Glutamatergic neuron (in vitro differentiated cells): ENCODE measurements at regions not wholly inside any gene's neighbourhood (a gene's known extent, or its start where the extent isn't known, plus 50 kb on each side); places are given as distances from the start of the nearest gene placed in this dataset.
"Not testable (repeated sequence)": the region's sequence is repeated elsewhere in the genome, so short reads cannot be mapped to it uniquely, and the experiment has no call there.

ENCODE experiments used
- DNase-seq: peaks from one replicate; pipeline ENCODE4 v3.0.0; 2022
- H3K27ac Mint-ChIP-seq: one replicate; pipeline ENCODE4 v1.8.0; 2020; ENCODE audit warnings: mild to moderate bottlenecking, mixed read lengths, inconsistent platforms; ENCODE audit not compliant: unreplicated experiment
- H3K27me3 Mint-ChIP-seq: one replicate; pipeline ENCODE4 v1.8.0; 2020; ENCODE audit warnings: mild to moderate bottlenecking, moderate library complexity, mixed read lengths, inconsistent platforms; ENCODE audit not compliant: unreplicated experiment
- H3K36me3 Mint-ChIP-seq: one replicate; pipeline ENCODE4 v1.8.0; 2020; ENCODE audit warnings: mild to moderate bottlenecking, mixed read lengths, inconsistent platforms; ENCODE audit not compliant: unreplicated experiment
- H3K4me1 Mint-ChIP-seq: one replicate; pipeline ENCODE4 v1.8.0; 2020; ENCODE audit warnings: mild to moderate bottlenecking, low read depth, mixed read lengths, inconsistent platforms; ENCODE audit not compliant: unreplicated experiment
- H3K4me3 Mint-ChIP-seq: one replicate; pipeline ENCODE4 v1.8.0; 2020; ENCODE audit warnings: mild to moderate bottlenecking, mixed read lengths, inconsistent platforms; ENCODE audit not compliant: unreplicated experiment
- H3K9me3 Mint-ChIP-seq: one replicate; pipeline ENCODE4 v1.8.0; 2020; ENCODE audit warnings: mild to moderate bottlenecking, moderate library complexity, mixed read lengths, inconsistent platforms; ENCODE audit not compliant: unreplicated experiment
- TF ChIP-seq, protein P1 (sequence below): fragments of 200-600 bp; sonication (generic); IDR thresholded peaks from one replicate; pipeline ENCODE4 v1.5.0; 2021; ENCODE audit not compliant: partially characterized antibody, unreplicated experiment

- TF ChIP-seq, protein P1, sequence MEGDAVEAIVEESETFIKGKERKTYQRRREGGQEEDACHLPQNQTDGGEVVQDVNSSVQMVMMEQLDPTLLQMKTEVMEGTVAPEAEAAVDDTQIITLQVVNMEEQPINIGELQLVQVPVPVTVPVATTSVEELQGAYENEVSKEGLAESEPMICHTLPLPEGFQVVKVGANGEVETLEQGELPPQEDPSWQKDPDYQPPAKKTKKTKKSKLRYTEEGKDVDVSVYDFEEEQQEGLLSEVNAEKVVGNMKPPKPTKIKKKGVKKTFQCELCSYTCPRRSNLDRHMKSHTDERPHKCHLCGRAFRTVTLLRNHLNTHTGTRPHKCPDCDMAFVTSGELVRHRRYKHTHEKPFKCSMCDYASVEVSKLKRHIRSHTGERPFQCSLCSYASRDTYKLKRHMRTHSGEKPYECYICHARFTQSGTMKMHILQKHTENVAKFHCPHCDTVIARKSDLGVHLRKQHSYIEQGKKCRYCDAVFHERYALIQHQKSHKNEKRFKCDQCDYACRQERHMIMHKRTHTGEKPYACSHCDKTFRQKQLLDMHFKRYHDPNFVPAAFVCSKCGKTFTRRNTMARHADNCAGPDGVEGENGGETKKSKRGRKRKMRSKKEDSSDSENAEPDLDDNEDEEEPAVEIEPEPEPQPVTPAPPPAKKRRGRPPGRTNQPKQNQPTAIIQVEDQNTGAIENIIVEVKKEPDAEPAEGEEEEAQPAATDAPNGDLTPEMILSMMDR: no peak
- H3K4me1 Mint-ChIP-seq: no peaks in the 10 kb centered on the region
- no peaks in the 10 kb centered on the region for H3K9me3 Mint-ChIP-seq
- H3K36me3 Mint-ChIP-seq: no peaks in the 10 kb centered on the region
- no peak overlapping the region for H3K27ac Mint-ChIP-seq
- H3K27me3 Mint-ChIP-seq: no peaks in the 10 kb centered on the region
- DNase-seq: no peak
- no peak overlapping the region for H3K4me3 Mint-ChIP-seq
Observed at GRCh38 chr4:149199594-149199993, 616.0 kb downstream of the IQCM start.

- TF ChIP-seq, protein P1: no peak
- H3K27ac Mint-ChIP-seq: no peak overlapping the region
- no peaks in the 10 kb centered on the region for H3K27me3 Mint-ChIP-seq
- H3K4me3 Mint-ChIP-seq: no peak overlapping the region
- H3K9me3 Mint-ChIP-seq: no peaks in the 10 kb centered on the region
- H3K4me1 Mint-ChIP-seq: peaks cover 6% of the 10 kb centered on the region
- H3K36me3 Mint-ChIP-seq: no peaks in the 10 kb centered on the region
- no peak for DNase-seq
Observed at GRCh38 chr4:149194061-149194460, 621.6 kb downstream of the IQCM start.

GRCh38 chr4:149187726-149188125 lies 627.9 kb downstream of the IQCM start:
- Mint-ChIP-seq H3K4me3 (no peak overlapping the region), H3K27ac (no peak overlapping the region), H3K27me3 (no peaks in the 10 kb centered on the region), H3K36me3 (no peaks in the 10 kb centered on the region), H3K4me1 (peaks cover 6% of the 10 kb centered on the region), H3K9me3 (no peaks in the 10 kb centered on the region)
- DNase-seq: no peak
- TF ChIP-seq, protein P1: no peak

- no peak overlapping the region for H3K27ac Mint-ChIP-seq
- TF ChIP-seq, protein P1: no peak
- no peaks in the 10 kb centered on the region for H3K9me3 Mint-ChIP-seq
- H3K4me3 Mint-ChIP-seq: no peak overlapping the region
- no peaks in the 10 kb centered on the region for H3K4me1 Mint-ChIP-seq
- no peaks in the 10 kb centered on the region for H3K27me3 Mint-ChIP-seq
- no peaks in the 10 kb centered on the region for H3K36me3 Mint-ChIP-seq
- no peak for DNase-seq
Observed at GRCh38 chr4:149183638-149184037, 632.0 kb downstream of the IQCM start.

DNA sequence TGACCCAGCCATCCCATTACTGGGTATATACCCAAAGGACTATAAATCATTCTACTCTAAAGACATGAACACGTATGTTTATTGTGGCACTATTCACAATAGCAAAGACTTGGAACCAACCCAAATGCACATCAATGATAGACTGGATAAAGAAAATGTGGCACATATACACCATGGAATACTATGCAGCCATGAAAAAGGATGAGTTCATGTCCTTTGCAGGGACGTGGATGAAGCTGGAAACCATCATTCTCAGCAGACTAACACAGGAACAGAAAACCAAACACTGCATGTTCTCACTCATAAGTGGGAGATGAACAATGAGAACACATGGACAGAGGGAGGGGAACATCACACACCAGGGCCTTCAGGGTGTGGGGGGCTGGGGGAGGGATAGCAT lies 634.2 kb downstream of the IQCM start:
- not testable (repeated sequence) for H3K27me3 Mint-ChIP-seq, H3K4me1 Mint-ChIP-seq, DNase-seq, H3K27ac Mint-ChIP-seq, H3K4me3 Mint-ChIP-seq, H3K9me3 Mint-ChIP-seq, H3K36me3 Mint-ChIP-seq

DNA sequence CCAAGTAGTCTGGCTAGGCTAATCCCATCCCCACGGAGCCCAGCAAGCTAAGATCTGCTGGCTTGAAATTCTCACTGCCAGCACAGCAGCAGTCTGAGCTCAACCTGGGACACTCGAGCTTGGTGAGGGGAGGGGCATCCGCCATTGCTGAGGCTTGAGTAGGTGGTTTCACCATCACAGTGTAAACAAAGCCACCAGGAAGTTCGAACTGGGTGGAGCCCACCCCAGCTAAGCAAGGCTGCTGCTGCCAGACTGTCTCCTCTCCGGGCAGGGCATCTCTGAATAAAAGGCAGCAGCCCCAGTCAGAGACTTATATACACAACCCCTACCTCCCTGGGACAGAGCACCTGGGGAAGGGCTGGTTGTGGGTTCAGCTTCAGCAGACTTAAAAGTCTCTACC lies 639.6 kb downstream of the IQCM start:
- DNase-seq: no peak
- no peaks in the 10 kb centered on the region for H3K4me1 Mint-ChIP-seq
- H3K9me3 Mint-ChIP-seq: no peaks in the 10 kb centered on the region
- H3K36me3 Mint-ChIP-seq: no peaks in the 10 kb centered on the region
- no peak overlapping the region for H3K27ac Mint-ChIP-seq
- TF ChIP-seq, protein P1: no peak
- no peak overlapping the region for H3K4me3 Mint-ChIP-seq
- H3K27me3 Mint-ChIP-seq: no peaks in the 10 kb centered on the region
